Gastrocnemius medialis (tissue), 4 donors: ENCODE measurements at regions not wholly inside any gene's neighbourhood (a gene's known extent, or its start where the extent isn't known, plus 50 kb on each side); places are given as distances from the start of the nearest gene placed in this dataset.

Source experiments
- ATAC-seq, 2 donors: fragments of 150-250 bp; one replicate each; pipeline ENCODE4 v1.9.1; 2016
- DNase-seq, 2 donors: peaks; one replicate each; pipeline ENCODE4 v3.0.0-alpha.2; 2019
- H3K27ac ChIP-seq, 4 donors: fragments of 200-600 bp; sonication (generic); 1 replicate in 1 of 4; 2 replicates in 3 of 4; pipeline ENCODE4 v1.5.1; 2016 to 2018; ENCODE audit warnings: mild to moderate bottlenecking in 2 of 4, moderate library complexity in 1 of 4
- H3K27me3 ChIP-seq, 3 donors: fragments of 200-600 bp; sonication (generic) in 2 of 3; 1 replicate in 1 of 3; 2 replicates in 2 of 3; pipeline versions ENCODE4 v1.5.1 to v1.6.0; 2016 to 2019; ENCODE audit warnings: mild to moderate bottlenecking in 1 of 3, moderate library complexity in 1 of 3
- H3K36me3 ChIP-seq, 2 donors: fragments of 200-600 bp; sonication (generic) in 1 of 2; one replicate each; pipeline ENCODE4 v1.5.1; 2017 to 2018
- H3K4me1 ChIP-seq, 2 donors: fragments of 200-600 bp; sonication (generic) in 1 of 2; one replicate each; pipeline ENCODE4 v1.5.1; 2016 to 2017; ENCODE audit warnings: mild to moderate bottlenecking in 2 of 2
- H3K4me3 ChIP-seq, 4 donors: fragments of 200-600 bp; sonication (generic) in 3 of 4; 1 replicate in 1 of 4; 2 replicates in 3 of 4; pipeline ENCODE4 v1.5.1; 2016 to 2019; ENCODE audit warnings: mild to moderate bottlenecking in 2 of 4
- H3K9me3 ChIP-seq, 3 donors: fragments of 200-600 bp; sonication (generic) in 2 of 3; 1 replicate in 1 of 3; 2 replicates in 2 of 3; pipeline ENCODE4 v1.5.1; 2016 to 2019
- CTCF ChIP-seq, 5 experiments: fragments of 450-650 bp in 3 of 5; fragments of 200-600 bp in 2 of 5; sonication (generic) in 2 of 5; IDR thresholded peaks in 4 of 5; conservative IDR thresholded peaks in 1 of 5; 1 replicate in 4 of 5; 2 replicates in 1 of 5; pipeline ENCODE4 v1.5.1; 2016 to 2019; ENCODE audit warnings: antibody characterized with exemption in 5 of 5, mild to moderate bottlenecking in 3 of 5, moderate library complexity in 3 of 5
- POLR2A ChIP-seq, 2 donors: fragments of 450-650 bp; IDR thresholded peaks; one replicate each; pipeline ENCODE4 v1.6.1; 2017; ENCODE audit warnings: antibody characterized with exemption in 2 of 2, mild to moderate bottlenecking in 2 of 2, moderate library complexity in 2 of 2
- in situ Hi-C, 4 donors: fragments of 200-750 bp; cut with MboI; loops; one replicate each; pipeline versions ENCODE4 v1.15.0 to v1.8.0; 2017; ENCODE audit warnings: low sequenced_read_pairs in 4 of 4
- intact Hi-C: fragments of 100-400 bp; cut with DNase I; formaldehyde crosslinking; loops from one replicate; pipeline ENCODE4 v1.15.1; 2023; ENCODE audit warnings: low total_unique reads

GRCh38 chr1:198397208-198397808 lies 143.2 kb downstream of the ATP6V1G3 start:
- in situ Hi-C loops (no loop called here), intact Hi-C loops (no loop called here)
- Histone ChIP-seq H3K4me3 (no peak overlapping the region), H3K9me3 (no peaks in the 10 kb centered on the region), H3K36me3 (no peaks in the 10 kb centered on the region), H3K27ac (no peak overlapping the region), H3K27me3 (no peaks in the 10 kb centered on the region), H3K4me1 (no peaks in the 10 kb centered on the region)
- TF ChIP-seq POLR2A (IDR thresholded peaks at IDR 0.05) (no peak), CTCF (IDR thresholded peaks at IDR 0.05 in 4 of 5, conservative IDR thresholded peaks at IDR 0.05 in 1 of 5) (no peak)
- no peak for DNase-seq
- ATAC-seq, result no peak

- no peaks in the 10 kb centered on the region for H3K4me1 ChIP-seq
- H3K27me3 ChIP-seq, result no peaks in the 10 kb centered on the region
- DNase-seq, result no peak
- intact Hi-C loops (no loop called here), in situ Hi-C loops (no loop called here)
- no peak for ATAC-seq
- no peak overlapping the region for H3K27ac ChIP-seq
- no peaks in the 10 kb centered on the region for H3K36me3 ChIP-seq
- H3K9me3 ChIP-seq, result no peaks in the 10 kb centered on the region
- TF ChIP-seq POLR2A (IDR thresholded peaks at IDR 0.05) (no peak), CTCF (IDR thresholded peaks at IDR 0.05 in 4 of 5, conservative IDR thresholded peaks at IDR 0.05 in 1 of 5) (no peak)
- no peak overlapping the region for H3K4me3 ChIP-seq
Measured at GRCh38 chr1:198391393-198392020, 149.0 kb downstream of the ATP6V1G3 start.

- Histone ChIP-seq H3K27me3 (no peaks in the 10 kb centered on the region), H3K36me3 (no peaks in the 10 kb centered on the region), H3K9me3 (no peaks in the 10 kb centered on the region), H3K4me3 (no peak overlapping the region), H3K27ac (no peak overlapping the region), H3K4me1 (no peaks in the 10 kb centered on the region)
- TF ChIP-seq POLR2A (IDR thresholded peaks at IDR 0.05) (no peak), CTCF (IDR thresholded peaks at IDR 0.05 in 4 of 5, conservative IDR thresholded peaks at IDR 0.05 in 1 of 5) (no peak)
- in situ Hi-C loops, result no loop called here
- ATAC-seq, result no peak
- intact Hi-C loops, result no loop called here
- no peak for DNase-seq
Measured at GRCh38 chr1:198387587-198387986, 152.9 kb downstream of the ATP6V1G3 start.

GRCh38 chr1:198380275-198380674 lies 160.2 kb downstream of the ATP6V1G3 start:
- no peak for TF ChIP-seq POLR2A (IDR thresholded peaks at IDR 0.05)
- TF ChIP-seq CTCF (IDR thresholded peaks at IDR 0.05 in 4 of 5, conservative IDR thresholded peaks at IDR 0.05 in 1 of 5), result no peak
- H3K9me3 ChIP-seq, result no peaks in the 10 kb centered on the region
- no peaks in the 10 kb centered on the region for H3K4me1 ChIP-seq
- no peak overlapping the region for H3K27ac ChIP-seq
- ATAC-seq (no peak), DNase-seq (no peak)
- in situ Hi-C loops (no loop called here), intact Hi-C loops (no loop called here)
- H3K36me3 ChIP-seq, result no peaks in the 10 kb centered on the region
- no peaks in the 10 kb centered on the region for H3K27me3 ChIP-seq
- no peak overlapping the region for H3K4me3 ChIP-seq

- Histone ChIP-seq H3K4me1 (no peaks in the 10 kb centered on the region), H3K27me3 (no peaks in the 10 kb centered on the region), H3K4me3 (no peak overlapping the region), H3K27ac (no peak overlapping the region), H3K36me3 (no peaks in the 10 kb centered on the region), H3K9me3 (no peaks in the 10 kb centered on the region)
- DNase-seq (no peak), ATAC-seq (no peak)
- in situ Hi-C loops, result no loop called here
- intact Hi-C loops, result no loop called here
- TF ChIP-seq POLR2A (IDR thresholded peaks at IDR 0.05) (no peak), CTCF (IDR thresholded peaks at IDR 0.05 in 4 of 5, conservative IDR thresholded peaks at IDR 0.05 in 1 of 5) (no peak)
Measured at GRCh38 chr1:198377702-198378101, 162.8 kb downstream of the ATP6V1G3 start.
